Sigmoid colon (tissue), 6 donors: ENCODE measurements at regions not wholly inside any gene's neighbourhood (a gene's known extent, or its start where the extent isn't known, plus 50 kb on each side); places are given as distances from the start of the nearest gene placed in this dataset.

Experiments used
- DNase-seq: peaks from one replicate; pipeline ENCODE4 v3.0.0-alpha.2; 2019
- H3K27ac ChIP-seq, 4 donors: fragments of 200-600 bp; sonication (generic); one replicate each; pipeline ENCODE4 v1.5.1; 2016 to 2019; ENCODE audit warnings: mild to moderate bottlenecking in 1 of 4
- H3K27me3 ChIP-seq, 3 donors: fragments of 200-600 bp; sonication (generic); one replicate each; pipeline ENCODE4 v1.5.1; 2019; ENCODE audit warnings: mild to moderate bottlenecking in 1 of 3
- H3K36me3 ChIP-seq, 4 donors: fragments of 200-600 bp; sonication (generic); one replicate each; pipeline ENCODE4 v1.5.1; 2016 to 2019
- H3K4me1 ChIP-seq, 4 donors: fragments of 200-600 bp; sonication (generic); one replicate each; pipeline ENCODE4 v1.5.1; 2017 to 2019
- H3K4me3 ChIP-seq, 4 donors: fragments of 200-600 bp; sonication (generic); one replicate each; pipeline ENCODE4 v1.5.1; 2017 to 2019; ENCODE audit warnings: mild to moderate bottlenecking in 2 of 4, moderate library complexity in 1 of 4
- H3K9me3 ChIP-seq, 4 donors: fragments of 200-600 bp in 3 of 4; sonication (generic) in 3 of 4; one replicate each; pipeline versions ENCODE4 v1.5.1 to v1.6.1; 2013 to 2019
- CTCF ChIP-seq, 4 experiments: fragments of 450-650 bp in 3 of 4; fragments of 200-600 bp in 1 of 4; IDR thresholded peaks; one replicate each; pipeline ENCODE4 v1.5.1; 2016 to 2019; ENCODE audit warnings: antibody characterized with exemption in 4 of 4, mild to moderate bottlenecking in 3 of 4, moderate library complexity in 2 of 4
- EP300 ChIP-seq, 4 donors: sonication (generic); formaldehyde crosslinking; IDR thresholded peaks; one replicate each; pipeline ENCODE4 v1.6.1; 2017; ENCODE audit warnings: antibody characterized with exemption in 4 of 4
- POLR2A ChIP-seq, 2 donors: fragments of 450-650 bp; IDR thresholded peaks; one replicate each; pipeline ENCODE4 v1.6.1; 2016; ENCODE audit warnings: antibody characterized with exemption in 2 of 2, mild to moderate bottlenecking in 2 of 2, moderate library complexity in 2 of 2
- POLR2AphosphoS5 ChIP-seq, 4 donors: sonication (generic); formaldehyde crosslinking; IDR thresholded peaks; one replicate each; pipeline ENCODE4 v1.6.1; 2017; ENCODE audit warnings: antibody characterized with exemption in 4 of 4
- WGBS, 2 donors: extraction: QIAGEN DNeasy Blood & Tissue Kit; methylation state at CpG; one replicate each; pipeline ENCODE4 v1.1.7; 2013; 5-methylcytosine and 5-hydroxymethylcytosine counted together
- intact Hi-C: fragments of 100-400 bp; cut with DNase I; formaldehyde crosslinking; loops from one replicate; pipeline ENCODE4 v1.15.1; 2023
- donor health status: healthy with polysubstance abuse.
- donor health status: healthy.

DNA sequence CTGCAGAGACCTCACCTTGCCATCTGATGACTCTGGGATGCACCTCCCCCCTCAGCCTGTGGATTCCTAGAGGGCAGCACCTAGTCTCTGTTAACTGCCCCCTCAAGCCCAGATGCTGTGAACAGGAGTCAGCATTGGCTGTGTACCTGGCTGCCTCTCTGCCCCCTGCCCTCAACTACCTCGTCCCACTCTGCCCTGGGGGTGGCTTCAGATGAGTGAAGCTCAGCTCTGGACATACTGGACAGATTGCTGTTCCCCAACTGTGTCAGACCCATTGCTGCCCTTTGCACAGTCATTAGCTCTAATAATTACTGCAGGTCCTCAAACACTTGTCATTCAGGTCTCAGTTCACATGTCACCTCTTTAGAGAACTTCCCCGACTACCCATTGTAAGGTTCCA lies 182.1 kb upstream of the TSHZ3 start:
- Histone ChIP-seq H3K27ac (no peak overlapping the region), H3K4me3 (no peak overlapping the region), H3K36me3 (no peaks in the 10 kb centered on the region), H3K27me3 (no peaks in the 10 kb centered on the region), H3K9me3 (peaks cover 0 to 5% (median under 1%) of the 10 kb centered on the region in 4 donors), H3K4me1 (no peaks in the 10 kb centered on the region)
- TF ChIP-seq POLR2AphosphoS5 (IDR thresholded peaks at IDR 0.05) = no peak
- TF ChIP-seq EP300 (IDR thresholded peaks at IDR 0.05) = no peak
- no peak for TF ChIP-seq POLR2A (IDR thresholded peaks at IDR 0.05)
- no peak for TF ChIP-seq CTCF (IDR thresholded peaks at IDR 0.05)
- intact Hi-C loops = no loop called here
- no peak for DNase-seq
- WGBS, 2 donors = 53 to 75% methylated on average over 2 of the region's 2 CpGs

DNA sequence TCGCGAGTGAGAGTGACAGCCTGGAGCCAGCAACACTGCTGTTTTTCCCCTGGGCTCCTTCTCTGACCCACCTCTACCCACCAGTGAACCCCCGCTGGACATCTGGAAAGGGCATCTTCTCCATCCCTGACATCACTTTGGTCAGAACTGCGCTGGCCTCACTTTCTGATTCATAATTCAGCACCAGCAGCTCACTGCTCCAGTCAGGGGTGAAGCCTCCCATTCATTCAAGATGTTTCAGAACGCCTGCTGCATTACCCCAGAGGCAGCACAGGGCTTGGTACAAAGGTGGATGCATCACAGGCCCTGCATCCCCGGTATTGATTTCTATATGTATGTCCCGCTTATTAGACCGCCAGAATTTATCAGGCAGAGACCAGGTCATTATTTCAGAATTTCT lies 182.8 kb upstream of the TSHZ3 start:
- 85 to 96% methylated on average over 8 of the region's 8 CpGs for WGBS, 2 donors
- intact Hi-C loops = no loop called here
- H3K27ac ChIP-seq = no peak overlapping the region
- no peak overlapping the region for H3K4me3 ChIP-seq
- H3K36me3 ChIP-seq = no peaks in the 10 kb centered on the region
- no peaks in the 10 kb centered on the region for H3K4me1 ChIP-seq
- no peak for DNase-seq
- no peaks in the 10 kb centered on the region for H3K27me3 ChIP-seq
- TF ChIP-seq CTCF (IDR thresholded peaks at IDR 0.05) (no peak), POLR2A (IDR thresholded peaks at IDR 0.05) (no peak), EP300 (IDR thresholded peaks at IDR 0.05) (no peak), POLR2AphosphoS5 (IDR thresholded peaks at IDR 0.05) (no peak)
- H3K9me3 ChIP-seq = no peaks in the 10 kb centered on the region

- TF ChIP-seq EP300 (IDR thresholded peaks at IDR 0.05) (no peak), POLR2A (IDR thresholded peaks at IDR 0.05) (no peak), POLR2AphosphoS5 (IDR thresholded peaks at IDR 0.05) (no peak), CTCF (IDR thresholded peaks at IDR 0.05) (no peak)
- no peak for DNase-seq
- intact Hi-C loops = no loop called here
Observed at GRCh38 chr19:31533114-31533513, 183.9 kb upstream of the TSHZ3 start.

GRCh38 chr19:31534231-31534630 lies 185.0 kb upstream of the TSHZ3 start:
- no peak for TF ChIP-seq POLR2AphosphoS5 (IDR thresholded peaks at IDR 0.05)
- no peak for TF ChIP-seq EP300 (IDR thresholded peaks at IDR 0.05)
- TF ChIP-seq POLR2A (IDR thresholded peaks at IDR 0.05) = no peak
- no peak for TF ChIP-seq CTCF (IDR thresholded peaks at IDR 0.05)
- Histone ChIP-seq H3K36me3 (no peaks in the 10 kb centered on the region), H3K9me3 (no peaks in the 10 kb centered on the region), H3K27ac (no peak overlapping the region), H3K4me1 (no peaks in the 10 kb centered on the region), H3K4me3 (no peak overlapping the region), H3K27me3 (no peaks in the 10 kb centered on the region)
- intact Hi-C loops = no loop called here
- no peak for DNase-seq

More at GRCh38 chr19:31533114-31533513, 183.9 kb upstream of the TSHZ3 start:
- Histone ChIP-seq H3K4me1 (no peaks in the 10 kb centered on the region), H3K27me3 (no peaks in the 10 kb centered on the region), H3K27ac (no peak overlapping the region), H3K36me3 (no peaks in the 10 kb centered on the region), H3K4me3 (no peak overlapping the region), H3K9me3 (no peaks in the 10 kb centered on the region)
- WGBS, 2 donors = 87 to 88% methylated on average over 3 of the region's 3 CpGs
